DND-41 (cell line): ENCODE measurements at regions not wholly inside any gene's neighbourhood (a gene's known extent, or its start where the extent isn't known, plus 50 kb on each side); places are given as distances from the start of the nearest gene placed in this dataset.

Experiments used
- EZH2 ChIP-seq: IDR thresholded peaks from 3 replicates; pipeline ENCODE4 v1.6.1; 2012; ENCODE audit warnings: borderline replicate concordance, low read depth, mild to moderate bottlenecking, moderate library complexity, low read length, inconsistent platforms; ENCODE audit not compliant: severe bottlenecking
- TF ChIP-seq, protein P1 (sequence below): IDR thresholded peaks from 2 replicates; pipeline ENCODE4 v1.5.1; 2012; ENCODE audit warnings: borderline replicate concordance, low read length, moderate library complexity, mild to moderate bottlenecking; ENCODE audit not compliant: poor library complexity, severe bottlenecking; ENCODE audit errors: extremely low read depth

DNA sequence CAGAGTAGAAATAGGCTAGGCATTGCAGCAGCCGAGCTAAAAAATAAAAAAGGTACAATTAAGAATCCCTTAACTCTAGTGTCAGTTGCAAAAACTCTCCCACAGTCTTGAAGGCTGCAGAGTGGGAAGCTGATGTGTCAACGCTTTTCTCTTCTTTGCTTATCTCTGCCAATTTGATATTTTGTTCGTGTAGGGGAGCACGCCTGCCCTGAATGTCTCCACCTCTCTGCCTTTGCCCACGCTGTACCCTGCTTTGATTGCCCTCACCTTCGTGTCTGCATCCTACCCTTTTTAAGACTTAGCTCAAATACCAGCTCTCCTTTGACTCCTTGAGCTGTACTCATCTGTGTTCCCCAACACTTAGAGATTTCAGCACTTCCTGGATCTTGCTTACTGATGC lies 155.4 kb upstream of the CADPS start:
- no peak for TF ChIP-seq EZH2
- TF ChIP-seq, protein P1, sequence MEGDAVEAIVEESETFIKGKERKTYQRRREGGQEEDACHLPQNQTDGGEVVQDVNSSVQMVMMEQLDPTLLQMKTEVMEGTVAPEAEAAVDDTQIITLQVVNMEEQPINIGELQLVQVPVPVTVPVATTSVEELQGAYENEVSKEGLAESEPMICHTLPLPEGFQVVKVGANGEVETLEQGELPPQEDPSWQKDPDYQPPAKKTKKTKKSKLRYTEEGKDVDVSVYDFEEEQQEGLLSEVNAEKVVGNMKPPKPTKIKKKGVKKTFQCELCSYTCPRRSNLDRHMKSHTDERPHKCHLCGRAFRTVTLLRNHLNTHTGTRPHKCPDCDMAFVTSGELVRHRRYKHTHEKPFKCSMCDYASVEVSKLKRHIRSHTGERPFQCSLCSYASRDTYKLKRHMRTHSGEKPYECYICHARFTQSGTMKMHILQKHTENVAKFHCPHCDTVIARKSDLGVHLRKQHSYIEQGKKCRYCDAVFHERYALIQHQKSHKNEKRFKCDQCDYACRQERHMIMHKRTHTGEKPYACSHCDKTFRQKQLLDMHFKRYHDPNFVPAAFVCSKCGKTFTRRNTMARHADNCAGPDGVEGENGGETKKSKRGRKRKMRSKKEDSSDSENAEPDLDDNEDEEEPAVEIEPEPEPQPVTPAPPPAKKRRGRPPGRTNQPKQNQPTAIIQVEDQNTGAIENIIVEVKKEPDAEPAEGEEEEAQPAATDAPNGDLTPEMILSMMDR: no peak
